Heart left ventricle (tissue), 16 donors: ENCODE measurements at regions not wholly inside any gene's neighbourhood (a gene's known extent, or its start where the extent isn't known, plus 50 kb on each side); places are given as distances from the start of the nearest gene placed in this dataset.

Source experiments
- ATAC-seq, 4 donors: fragments of 200-7000 bp; cut with Tn5 transposase; one replicate each; pipeline ENCODE4 v1.9.1; 2020 to 2022; ENCODE audit warnings: moderate library complexity in 4 of 4, mild to moderate bottlenecking in 3 of 4, moderate number of reproducible peaks in 1 of 4
- DNase-seq, 5 donors: peaks; one replicate each; pipeline ENCODE4 v3.0.0-alpha.2; 2020
- H3K27ac ChIP-seq, 12 donors: fragments of 200-600 bp; sonication (generic) in 4 of 12; one replicate each; pipeline versions ENCODE4 v1.5.0 to v1.8.0; 2016 to 2022; ENCODE audit warnings: mild to moderate bottlenecking in 2 of 12
- H3K27me3 ChIP-seq, 9 donors: fragments of 200-600 bp; sonication (generic) in 2 of 9; one replicate each; pipeline versions ENCODE4 v1.5.1 to v1.8.0; 2016 to 2022; ENCODE audit warnings: mild to moderate bottlenecking in 3 of 9
- H3K36me3 ChIP-seq, 9 donors: fragments of 200-600 bp; sonication (generic) in 2 of 9; one replicate each; pipeline versions ENCODE4 v1.5.0 to v1.8.0; 2018 to 2022; ENCODE audit warnings: mild to moderate bottlenecking in 2 of 9
- H3K4me1 ChIP-seq, 12 donors: fragments of 200-600 bp; sonication (generic) in 4 of 12; one replicate each; pipeline versions ENCODE4 v1.5.0 to v1.8.0; 2016 to 2022; ENCODE audit warnings: mild to moderate bottlenecking in 3 of 12
- H3K4me3 ChIP-seq, 12 donors: fragments of 200-600 bp; sonication (generic) in 4 of 12; one replicate each; pipeline versions ENCODE4 v1.5.0 to v1.8.0; 2017 to 2022; ENCODE audit warnings: mild to moderate bottlenecking in 9 of 12, moderate library complexity in 4 of 12
- H3K9me3 ChIP-seq, 12 donors: fragments of 200-600 bp; sonication (generic) in 4 of 12; one replicate each; pipeline versions ENCODE4 v1.5.0 to v1.8.0; 2016 to 2022; ENCODE audit warnings: mild to moderate bottlenecking in 1 of 12
- CTCF ChIP-seq, 12 donors: fragments of 200-600 bp; sonication (generic) in 4 of 12; IDR thresholded peaks; one replicate each; pipeline versions ENCODE4 v1.5.0 to v1.8.0; 2018 to 2022; ENCODE audit warnings: antibody characterized with exemption in 12 of 12, mild to moderate bottlenecking in 5 of 12
- POLR2A ChIP-seq, 2 donors: fragments of 450-650 bp; IDR thresholded peaks; one replicate each; pipeline ENCODE4 v1.6.1; 2017; ENCODE audit warnings: antibody characterized with exemption in 2 of 2, mild to moderate bottlenecking in 2 of 2, moderate library complexity in 2 of 2
- WGBS, 4 donors: extraction: QIAGEN DNeasy Blood & Tissue Kit in 2 of 4; methylation state at CpG; one replicate each; pipeline versions ENCODE4 v1.1.5 to v1.1.7; 2013 to 2018; 5-methylcytosine and 5-hydroxymethylcytosine counted together
- intact Hi-C, 10 donors: fragments of 100-400 bp; cut with DNase I; formaldehyde crosslinking; loops; one replicate each; pipeline versions ENCODE4 v1.11.1 to v1.14.2; 2022
- donor health status: ischemic (EF 13 %, LVEDD 7.1; RV severe dilation, severe dysfunction).
- donor health status: healthy with polysubstance abuse.
- donor health status: DM: no; HTN: yes; CAD: no.
- donor health status: DM: no; HTN: no; CAD: no.
- donor health status: ischemic (EF 25% LVEDD 6.9; RV normal size, moderate dysfunction).
- donor health status: ischemic (EF 25% LVEDD 5.7; RV mildly dilated, moderate dysfunction).
- donor health status: healthy.
- donor health status: DM: yes; HTN: yes; CAD: no.
- donor health status: ischemic (EF 35%, LVEDD 5.7; RV mildly dilated, moderate dysfunction).
- donor health status: nonischemic (EF 11% LVEDD 7.7; RV severe dilation, severe dysfunction).
- donor health status: DM: yes; HTN: yes; CAD: no.
- donor health status: PGD.
- donor health status: ischemic (EF 29% LVEDD 5.4; RV normal size, mild dysfunction).
- donor health status: nonischemic (EF 23%, LVEDD 6.1; RV moderate dilation, normal function).

GRCh38 chr10:117698809-117699208 lies 156.3 kb downstream of the EMX2 start:
- 67 to 81% (median 77%) methylated on average over 2 of the region's 2 CpGs for WGBS, 4 donors
- intact Hi-C loops: no loop called here
- no peaks in the 10 kb centered on the region for H3K9me3 ChIP-seq
- H3K27me3 ChIP-seq: peaks cover 0 to 14% (median 0%) of the 10 kb centered on the region in 9 donors
- H3K27ac ChIP-seq: no peak overlapping the region
- TF ChIP-seq POLR2A (IDR thresholded peaks at IDR 0.05): no peak
- no peak for TF ChIP-seq CTCF (IDR thresholded peaks at IDR 0.05)
- no peak overlapping the region for H3K4me3 ChIP-seq
- H3K36me3 ChIP-seq: no peaks in the 10 kb centered on the region
- ATAC-seq (no peak), DNase-seq (no peak)
- H3K4me1 ChIP-seq: no peaks in the 10 kb centered on the region

GRCh38 chr10:117699436-117700075 lies 157.0 kb downstream of the EMX2 start:
- TF ChIP-seq POLR2A (IDR thresholded peaks at IDR 0.05) (no peak), CTCF (IDR thresholded peaks at IDR 0.05) (no peak)
- no peaks in the 10 kb centered on the region for H3K4me1 ChIP-seq
- H3K4me3 ChIP-seq: no peak overlapping the region
- WGBS, 4 donors: 70 to 83% (median 74%) methylated on average over 6 to 7 of the region's 7 CpGs
- DNase-seq (no peak), ATAC-seq (no peak)
- no peaks in the 10 kb centered on the region for H3K9me3 ChIP-seq
- no peak overlapping the region for H3K27ac ChIP-seq
- intact Hi-C loops: no loop called here
- peaks cover 0 to 9% (median 0%) of the 10 kb centered on the region in 9 donors for H3K27me3 ChIP-seq
- no peaks in the 10 kb centered on the region for H3K36me3 ChIP-seq

GRCh38 chr10:117710181-117710798 lies 167.7 kb downstream of the EMX2 start:
- Histone ChIP-seq H3K36me3 (no peaks in the 10 kb centered on the region), H3K27me3 (peaks cover 0 to 19% (median 0%) of the 10 kb centered on the region in 9 donors), H3K4me3 (no peak overlapping the region), H3K4me1 (no peaks in the 10 kb centered on the region), H3K27ac (no peak overlapping the region), H3K9me3 (peaks cover 0 to 5% (median 0%) of the 10 kb centered on the region in 12 donors)
- no peak for DNase-seq
- WGBS, 4 donors: 68 to 72% (median 70%) methylated on average over 4 to 8 of the region's 8 CpGs
- intact Hi-C loops: no loop called here
- ATAC-seq: no peak
- TF ChIP-seq POLR2A (IDR thresholded peaks at IDR 0.05) (no peak), CTCF (IDR thresholded peaks at IDR 0.05) (no peak)

- peaks cover 0 to 13% (median 0%) of the 10 kb centered on the region in 12 donors for H3K9me3 ChIP-seq
- no peak overlapping the region for H3K4me3 ChIP-seq
- H3K27ac ChIP-seq: no peak overlapping the region
- WGBS, 4 donors: 70 to 86% (median 79%) methylated on average over 1 of the region's 1 CpG
- no peaks in the 10 kb centered on the region for H3K4me1 ChIP-seq
- H3K27me3 ChIP-seq: peaks cover 0 to 10% (median 0%) of the 10 kb centered on the region in 9 donors
- H3K36me3 ChIP-seq: no peaks in the 10 kb centered on the region
- TF ChIP-seq CTCF (IDR thresholded peaks at IDR 0.05): no peak
- no peak for TF ChIP-seq POLR2A (IDR thresholded peaks at IDR 0.05)
- intact Hi-C loops: no loop called here
- DNase-seq (no peak), ATAC-seq (no peak)
Observed at GRCh38 chr10:117716889-117717288, 174.3 kb downstream of the EMX2 start.
